NCI-H2196 (cell line): ENCODE measurements at regions not wholly inside any gene's neighbourhood (a gene's known extent, or its start where the extent isn't known, plus 50 kb on each side); places are given as distances from the start of the nearest gene placed in this dataset.

Source experiments
- DNase-seq: peaks from one replicate; lab custom pipeline; 2025; ENCODE audit not compliant: unreplicated experiment; lab: John Stamatoyannopoulos, UW

- no peak for DNase-seq
These were observed 1139.1 kb downstream of the CDH11 start for GRCh38 chr16:63982741-63983140.

- DNase-seq, result no peak
These were observed 1139.8 kb downstream of the CDH11 start for GRCh38 chr16:63982110-63982509.

GRCh38 chr16:63981639-63982038 is 1140.2 kb downstream of the CDH11 start:
- no peak for DNase-seq

- DNase-seq, result no peak
These were observed 1141.1 kb downstream of the CDH11 start for GRCh38 chr16:63980763-63981162.

DNA sequence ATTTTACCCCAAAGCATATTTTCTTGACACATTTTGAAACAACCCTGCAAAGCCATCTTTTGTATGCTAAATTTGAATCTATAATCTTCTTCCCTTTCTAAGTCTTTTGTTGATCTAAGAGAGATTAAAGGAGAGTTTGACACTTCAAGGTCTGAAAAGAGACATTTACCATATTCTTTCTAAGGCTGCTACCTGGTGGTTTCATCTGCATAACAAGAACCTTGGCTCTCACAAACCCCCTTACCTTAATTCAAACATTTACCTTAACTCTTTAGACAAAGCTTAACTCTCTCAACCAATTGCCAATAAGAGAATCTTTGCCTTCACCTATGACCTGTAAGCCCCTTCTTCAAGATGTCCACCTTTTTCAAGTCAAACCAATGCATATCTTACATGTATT is 1143.6 kb downstream of the CDH11 start:
- DNase-seq, result no peak

DNA sequence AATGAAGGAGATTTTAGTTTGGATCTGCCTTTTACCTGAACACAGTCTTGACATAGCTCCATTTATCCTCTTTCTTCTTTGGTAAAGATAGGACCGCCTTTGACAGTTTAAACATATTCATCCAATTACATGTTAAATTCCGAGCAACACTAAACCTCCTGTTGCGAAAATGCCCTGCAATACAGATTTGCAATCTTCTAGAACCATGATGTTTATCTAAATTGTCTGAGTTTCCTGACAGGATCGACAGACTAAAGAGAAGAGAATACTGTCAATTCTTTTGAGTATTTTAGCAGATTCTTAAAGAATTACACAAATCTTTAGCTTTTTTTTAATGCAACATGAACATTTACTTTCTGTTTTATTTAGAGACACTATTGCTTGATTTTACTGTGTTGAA is 1145.5 kb downstream of the CDH11 start:
- DNase-seq, result no peak

GRCh38 chr16:63975669-63976068 is 1146.2 kb downstream of the CDH11 start:
- no peak for DNase-seq

DNA sequence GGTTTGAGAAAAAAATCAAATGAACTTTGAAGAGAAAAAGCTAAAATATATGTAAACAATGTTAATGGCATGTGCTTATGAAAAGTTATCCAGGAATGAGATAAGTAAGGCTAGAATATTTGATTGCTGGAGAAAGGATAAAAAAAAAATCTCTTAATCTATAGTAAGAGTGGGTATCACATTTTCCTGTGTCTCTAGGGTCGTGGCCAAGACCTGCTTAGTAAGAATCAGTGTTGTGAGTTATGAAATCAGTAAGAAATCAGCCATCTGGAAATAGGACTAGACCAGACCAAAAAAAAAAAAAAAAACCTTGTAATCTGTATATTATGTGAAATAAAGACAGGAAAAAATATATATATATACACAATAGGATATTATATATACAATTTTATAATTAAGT is 1153.9 kb downstream of the CDH11 start:
- no peak for DNase-seq

GRCh38 chr16:63960321-63960720 is 1161.5 kb downstream of the CDH11 start:
- DNase-seq, result no peak

DNA sequence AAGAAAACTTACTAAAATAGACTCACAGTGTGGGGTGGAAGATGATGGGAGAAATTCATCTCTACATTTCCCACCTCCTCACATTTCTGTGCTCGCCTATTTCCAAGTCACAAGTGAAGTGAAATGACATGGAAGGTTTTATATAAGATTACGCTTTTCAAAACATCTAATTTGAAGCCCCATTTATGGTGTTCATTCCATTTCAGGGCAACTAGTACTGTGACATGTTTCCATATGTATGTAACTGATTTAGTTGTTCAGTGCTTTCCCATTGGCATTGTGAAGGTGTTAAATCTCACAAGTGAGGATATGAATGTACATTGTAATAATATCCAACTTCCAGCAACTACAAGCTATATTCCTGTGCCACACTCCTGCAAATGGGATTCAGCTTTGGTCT is 1174.8 kb downstream of the CDH11 start:
- no peak for DNase-seq

GRCh38 chr16:63945806-63946205 is 1176.1 kb downstream of the CDH11 start:
- DNase-seq, result no peak

GRCh38 chr16:63943566-63943965 is 1178.3 kb downstream of the CDH11 start:
- DNase-seq, result no peak

DNA sequence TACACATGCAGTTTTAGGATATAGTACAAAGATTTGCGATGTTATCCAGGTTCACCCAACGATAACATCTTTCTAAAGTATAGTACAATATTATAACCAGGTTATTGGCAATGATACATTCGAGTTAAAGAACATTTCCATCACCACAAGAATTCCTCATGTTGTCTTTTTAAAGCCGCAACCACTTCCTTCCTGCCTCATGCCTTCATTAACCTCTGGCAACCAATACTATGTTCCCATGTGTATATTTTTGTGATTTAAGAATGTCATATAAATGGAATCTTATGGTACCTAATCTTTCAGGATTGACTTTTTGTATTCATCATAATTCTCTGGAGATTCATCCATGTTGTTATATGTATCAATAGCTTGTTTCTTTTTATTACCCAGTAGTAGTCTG is 1183.2 kb downstream of the CDH11 start:
- DNase-seq, result no peak

GRCh38 chr16:63933841-63934240 is 1188.0 kb downstream of the CDH11 start:
- DNase-seq, result no peak

DNA sequence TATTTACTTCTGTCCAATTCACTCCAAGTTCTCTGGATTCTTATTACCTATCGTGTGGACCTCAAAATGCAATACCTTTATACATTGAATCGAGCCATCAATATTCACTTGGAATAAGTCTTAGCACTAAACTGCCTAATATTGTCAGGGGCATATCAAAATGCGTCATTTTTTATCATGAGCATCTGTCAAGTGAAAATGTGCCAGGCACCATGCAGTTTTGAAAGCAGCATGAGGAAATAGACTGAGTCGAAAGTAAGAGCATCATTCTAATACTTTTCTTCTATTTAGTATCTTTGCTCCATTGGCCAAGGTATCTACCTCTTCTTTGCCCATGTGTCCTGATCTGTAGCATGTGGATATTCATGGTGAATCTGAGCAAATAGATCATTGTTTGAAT is 1193.4 kb downstream of the CDH11 start:
- no peak for DNase-seq

- no peak for DNase-seq
These were observed 1196.6 kb downstream of the CDH11 start for GRCh38 chr16:63925221-63925620.

DNA sequence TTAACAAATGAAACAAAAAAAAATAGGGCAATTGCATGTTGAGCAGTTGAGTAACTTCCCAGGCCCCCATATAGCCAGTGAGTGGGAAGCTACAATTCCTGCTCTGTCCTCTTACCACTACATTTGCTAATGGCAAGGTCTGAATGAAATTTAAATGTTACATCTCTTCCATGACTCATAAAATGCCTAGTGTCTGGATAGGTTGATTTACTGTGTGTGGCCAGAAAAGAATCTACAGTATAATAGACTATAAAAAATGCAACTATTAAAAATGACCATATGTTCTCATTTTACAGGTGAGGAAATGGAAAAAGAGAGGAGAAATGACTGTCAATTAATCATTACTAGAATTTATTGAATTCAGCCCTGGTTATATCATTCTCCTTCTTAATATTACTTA is 1199.3 kb downstream of the CDH11 start:
- DNase-seq, result no peak

- DNase-seq, result no peak
These were observed 1200.0 kb downstream of the CDH11 start for GRCh38 chr16:63921737-63922295.

- no peak for DNase-seq
These were observed 1208.6 kb downstream of the CDH11 start for GRCh38 chr16:63913290-63913689.

DNA sequence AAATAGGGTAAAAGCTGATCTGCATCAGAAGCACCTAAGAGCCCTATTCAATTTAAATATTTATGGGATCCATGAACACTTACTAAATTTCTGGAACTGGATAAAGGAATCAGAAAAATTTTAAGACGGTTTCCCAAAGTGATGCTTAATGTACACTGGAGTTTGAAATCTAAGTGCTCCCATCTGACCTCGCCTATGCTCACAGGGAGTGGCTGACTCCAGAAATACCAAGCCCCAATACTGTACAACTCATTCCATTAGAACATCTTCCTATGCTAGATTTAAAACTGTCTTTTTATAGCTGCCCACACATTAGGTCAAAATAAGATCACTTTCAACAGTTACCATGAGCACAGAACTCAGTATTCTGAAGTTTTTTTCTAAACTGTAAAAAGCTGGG is 1214.6 kb downstream of the CDH11 start:
- DNase-seq, result no peak

- no peak for DNase-seq
These were observed 1216.9 kb downstream of the CDH11 start for GRCh38 chr16:63904930-63905329.

GRCh38 chr16:63904182-63904581 is 1217.7 kb downstream of the CDH11 start:
- DNase-seq, result no peak

DNA sequence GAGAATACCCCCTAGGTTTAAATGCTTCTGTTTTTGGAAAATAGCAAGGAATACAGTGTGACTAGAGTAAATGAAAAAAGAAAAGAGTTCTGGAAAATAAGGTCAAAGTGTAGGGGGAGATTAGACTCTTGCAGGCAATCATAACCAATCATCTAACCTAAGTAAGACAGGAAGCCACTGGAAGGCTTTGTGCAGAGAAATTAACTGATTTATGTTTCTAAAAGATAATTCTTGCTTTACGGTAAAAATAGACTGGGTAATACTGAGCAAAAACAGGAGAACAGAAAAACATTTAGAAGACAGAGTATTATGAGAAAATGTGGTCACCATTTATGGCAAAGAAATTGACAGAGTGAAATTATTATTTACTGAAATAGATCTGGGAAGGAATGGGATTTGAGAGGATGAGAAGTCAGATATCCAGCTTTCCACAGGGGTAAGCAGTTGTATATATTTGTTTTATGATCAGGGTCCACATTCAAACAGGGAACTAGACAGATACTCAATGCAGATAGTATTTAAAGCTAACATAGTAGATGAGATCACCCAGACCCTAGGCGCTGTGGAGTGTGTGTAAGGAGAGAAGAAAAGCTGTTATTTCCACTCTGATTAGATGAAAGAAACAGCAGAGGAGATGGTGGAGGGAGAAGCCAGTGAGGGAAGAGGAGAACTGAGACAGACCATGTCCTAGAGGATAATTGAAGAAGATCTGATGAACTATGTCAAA is 1225.3 kb downstream of the CDH11 start:
- DNase-seq, result no peak
